DMS153 treated with DMSO at 0.1 percent for 48 hours (cell line): ENCODE measurements at regions not wholly inside any gene's neighbourhood (a gene's known extent, or its start where the extent isn't known, plus 50 kb on each side); places are given as distances from the start of the nearest gene placed in this dataset.

ENCODE experiments used
- DNase-seq: peaks from one replicate; lab custom pipeline; 2025; ENCODE audit not compliant: unreplicated experiment; lab: John Stamatoyannopoulos, UW

GRCh38 chr5:21694567-21694966 is 1158.6 kb downstream of the CDH12 start:
- no peak for DNase-seq

- no peak for DNase-seq
Measured at GRCh38 chr5:21693591-21693990, 1159.6 kb downstream of the CDH12 start.

- DNase-seq = no peak
Measured at GRCh38 chr5:21689587-21689986, 1163.6 kb downstream of the CDH12 start.

- DNase-seq = no peak
Measured at GRCh38 chr5:21688655-21689054, 1164.5 kb downstream of the CDH12 start.

GRCh38 chr5:21687621-21688020 is 1165.5 kb downstream of the CDH12 start:
- no peak for DNase-seq

- DNase-seq = no peak
Measured at GRCh38 chr5:21686706-21687105, 1166.4 kb downstream of the CDH12 start.

GRCh38 chr5:21685522-21685921 is 1167.6 kb downstream of the CDH12 start:
- no peak for DNase-seq

- no peak for DNase-seq
Measured at GRCh38 chr5:21684992-21685391, 1168.2 kb downstream of the CDH12 start.

GRCh38 chr5:21681911-21682310 is 1171.2 kb downstream of the CDH12 start:
- no peak for DNase-seq

GRCh38 chr5:21680641-21681040 is 1172.5 kb downstream of the CDH12 start:
- DNase-seq = no peak

GRCh38 chr5:21680196-21680595 is 1172.9 kb downstream of the CDH12 start:
- no peak for DNase-seq

- no peak for DNase-seq
Measured at GRCh38 chr5:21678526-21678925, 1174.6 kb downstream of the CDH12 start.

GRCh38 chr5:21672911-21673310 is 1180.2 kb downstream of the CDH12 start:
- DNase-seq = no peak

GRCh38 chr5:21672360-21672759 is 1180.8 kb downstream of the CDH12 start:
- no peak for DNase-seq

- DNase-seq = no peak
Measured at GRCh38 chr5:21665524-21665923, 1187.6 kb downstream of the CDH12 start.

- DNase-seq = no peak
Measured at GRCh38 chr5:21663082-21663481, 1190.1 kb downstream of the CDH12 start.

- DNase-seq = no peak
Measured at GRCh38 chr5:21661184-21661583, 1192.0 kb downstream of the CDH12 start.

GRCh38 chr5:21654556-21654955 is 1198.6 kb downstream of the CDH12 start:
- DNase-seq = no peak

GRCh38 chr5:21649969-21650368 is 1203.2 kb downstream of the CDH12 start:
- DNase-seq = peak; percentile 75

GRCh38 chr5:21646469-21646868 is 1206.7 kb downstream of the CDH12 start:
- DNase-seq = no peak

- no peak for DNase-seq
Measured at GRCh38 chr5:21644032-21644431, 1209.1 kb downstream of the CDH12 start.

- DNase-seq = no peak
Measured at GRCh38 chr5:21642312-21642711, 1210.8 kb downstream of the CDH12 start.

- DNase-seq = no peak
Measured at GRCh38 chr5:21623831-21624230, 1229.3 kb downstream of the CDH12 start.

- DNase-seq = no peak
Measured at GRCh38 chr5:21615195-21615765, 1237.9 kb downstream of the CDH12 start.
